PC-9 (cell line): ENCODE measurements at regions not wholly inside any gene's neighbourhood (a gene's known extent, or its start where the extent isn't known, plus 50 kb on each side); places are given as distances from the start of the nearest gene placed in this dataset.

Experiments used
- BruUV-seq: library from RNA; stranded (reverse); fragments of 400-500 nt; replicated peaks from 2 replicates; lab custom pipeline; 2021; lab: Mats Ljungman, UMichigan
- CTCF ChIA-PET: fragments of 300-600 bp; sonication (Branson Sonifier 250); formaldehyde crosslinking; loops from one replicate; lab custom pipeline; 2022; ENCODE audit warnings: antibody characterized with exemption; lab: Charles Lee
- POLR2A ChIA-PET: fragments of 300-600 bp; sonication (Branson Sonifier 250); formaldehyde crosslinking; loops from one replicate; lab custom pipeline; 2022; ENCODE audit warnings: antibody characterized with exemption; ENCODE audit not compliant: unreplicated experiment; lab: Charles Lee
- DNase-seq, 2 experiments: peaks; one replicate each; pipeline versions ENCODE4 v3.0.0 to v3.0.0-alpha.2; 2015 to 2022; ENCODE audit warnings: mixed read lengths in 1 of 2
- H2AFZ ChIP-seq: fragments of 200-600 bp; sonication (generic); 2 replicates; pipeline ENCODE4 v1.8.1; 2017; ENCODE audit warnings: antibody characterized with exemption
- H3F3A ChIP-seq: fragments of 200-600 bp; sonication (generic); 2 replicates; pipeline ENCODE4 v1.8.1; 2017; ENCODE audit warnings: antibody characterized with exemption, mild to moderate bottlenecking, low read depth; ENCODE audit not compliant: insufficient read depth
- H3K27ac ChIP-seq: fragments of 200-600 bp; sonication (generic); 2 replicates; pipeline ENCODE4 v1.6.1; 2016; ENCODE audit warnings: mixed run types
- H3K27me3 ChIP-seq: fragments of 200-600 bp; sonication (generic); 2 replicates; pipeline ENCODE4 v1.6.1; 2016; ENCODE audit warnings: low read depth, mixed run types; ENCODE audit not compliant: insufficient read depth
- H3K36me3 ChIP-seq: fragments of 200-600 bp; sonication (generic); 2 replicates; pipeline ENCODE4 v1.6.1; 2016; ENCODE audit warnings: low read depth, mixed run types
- H3K4me1 ChIP-seq: fragments of 200-600 bp; sonication (generic); replicated peaks from 2 replicates; pipeline ENCODE4 v1.6.1; 2016; ENCODE audit warnings: mixed run types; ENCODE audit not compliant: insufficient read depth
- H3K4me2 ChIP-seq: fragments of 200-600 bp; sonication (generic); 2 replicates; pipeline ENCODE4 v1.6.1; 2017; ENCODE audit warnings: mixed run types
- H3K4me3 ChIP-seq: fragments of 200-600 bp; sonication (generic); 2 replicates; pipeline ENCODE4 v1.6.1; 2016; ENCODE audit warnings: mixed run types
- H3K79me2 ChIP-seq: fragments of 200-600 bp; sonication (generic); 2 replicates; pipeline ENCODE4 v1.6.1; 2017; ENCODE audit warnings: low read depth, mixed run types
- H3K9me2 ChIP-seq: fragments of 200-600 bp; sonication (generic); 2 replicates; pipeline ENCODE4 v1.8.1; 2017; ENCODE audit warnings: mild to moderate bottlenecking; ENCODE audit not compliant: insufficient read depth
- H3K9me3 ChIP-seq: fragments of 200-600 bp; sonication (generic); 2 replicates; pipeline ENCODE4 v1.8.1; 2016; ENCODE audit warnings: low read depth; ENCODE audit not compliant: insufficient read depth
- H4K20me1 ChIP-seq: fragments of 200-600 bp; sonication (generic); 2 replicates; pipeline ENCODE4 v1.8.1; 2017; ENCODE audit not compliant: insufficient read depth
- CTCF ChIP-seq: fragments of 200-600 bp; sonication (generic); conservative IDR thresholded peaks from 2 replicates; pipeline ENCODE4 v1.6.1; 2017; ENCODE audit warnings: mixed run types, antibody characterized with exemption, mild to moderate bottlenecking, moderate library complexity
- EZH2 ChIP-seq: fragments of 200-600 bp; sonication (generic); IDR thresholded peaks from 2 replicates; pipeline ENCODE4 v1.8.0; 2017; ENCODE audit warnings: antibody characterized with exemption, low read depth
- intact Hi-C: fragments of 100-400 bp; cut with micrococcal nuclease; formaldehyde crosslinking; loops from one replicate; pipeline ENCODE4 v1.10.0; 2022; ENCODE audit not compliant: unreplicated experiment

- Histone ChIP-seq H3F3A (peaks cover 9% of the 10 kb centered on the region; the same call in 1 of the 2 replicates), H3K4me1 (peaks cover 5% of the 10 kb centered on the region), H3K27me3 (no peaks in the 10 kb centered on the region), H3K79me2 (no peaks in the 10 kb centered on the region), H3K27ac (no peak overlapping the region), H3K9me2 (no peaks in the 10 kb centered on the region), H3K36me3 (no peaks in the 10 kb centered on the region), H2AFZ (no peak overlapping the region), H4K20me1 (no peaks in the 10 kb centered on the region), H3K4me3 (no peak overlapping the region), H3K4me2 (no peak overlapping the region), H3K9me3 (peaks cover 6% of the 10 kb centered on the region; the same call in 1 of the 2 replicates)
- ChIA-PET POLR2A (no interaction called here), CTCF (no interaction called here)
- intact Hi-C loops, result no loop called here
- no TSS peak for BruUV-seq
- DNase-seq, result no peak
- no peak for TF ChIP-seq EZH2
- no peak for TF ChIP-seq CTCF
Observed at GRCh38 chr9:88037285-88037845, 63.0 kb upstream of the CDK20 start.

- ChIA-PET CTCF (no interaction called here), POLR2A (no interaction called here)
- Histone ChIP-seq H3K36me3 (no peaks in the 10 kb centered on the region), H3K9me3 (0 out of 2 replicates have a peak, but pooled peaks cover 6% of the 10 kb centered on the region), H3K27me3 (no peaks in the 10 kb centered on the region), H3K4me1 (peaks cover 10% of the 10 kb centered on the region), H3K4me2 (no peak overlapping the region), H2AFZ (no peak overlapping the region), H3K9me2 (no peaks in the 10 kb centered on the region), H4K20me1 (no peaks in the 10 kb centered on the region), H3F3A (peaks cover 9% of the 10 kb centered on the region; the same call in 1 of the 2 replicates), H3K4me3 (no peak overlapping the region), H3K27ac (no peak overlapping the region), H3K79me2 (no peaks in the 10 kb centered on the region)
- TF ChIP-seq EZH2 (no peak), CTCF (no peak)
- no peak for DNase-seq
- BruUV-seq, result no TSS peak
- intact Hi-C loops, result no loop called here
Observed at GRCh38 chr9:88034964-88035363, 60.6 kb upstream of the CDK20 start.

- H3K27me3 ChIP-seq, result no peaks in the 10 kb centered on the region
- H3K36me3 ChIP-seq, result no peaks in the 10 kb centered on the region
- H3F3A ChIP-seq, result peaks cover 9% of the 10 kb centered on the region; the same call in 1 of the 2 replicates
- intact Hi-C loops, result no loop called here
- no peaks in the 10 kb centered on the region for H3K9me2 ChIP-seq
- no peak overlapping the region for H3K4me3 ChIP-seq
- no peak overlapping the region for H3K4me2 ChIP-seq
- POLR2A ChIA-PET, result no interaction called here
- no peaks in the 10 kb centered on the region for H3K9me3 ChIP-seq
- no peaks in the 10 kb centered on the region for H4K20me1 ChIP-seq
- H3K4me1 ChIP-seq, result peaks cover 10% of the 10 kb centered on the region
- H2AFZ ChIP-seq, result no peak overlapping the region
- no peak overlapping the region for H3K27ac ChIP-seq
- CTCF ChIA-PET, result interaction anchor here (0.6 kb wide), 1 partner anchor 8 kb away, joined by 3 read pairs; no protein-coding TSS in a partner anchor
- no peak for TF ChIP-seq CTCF
- DNase-seq, result no peak
- no peaks in the 10 kb centered on the region for H3K79me2 ChIP-seq
- no TSS peak for BruUV-seq
Observed at GRCh38 chr9:88033359-88033702, 59.0 kb upstream of the CDK20 start.
